NCI-H510A treated with DMSO at 0.1 percent for 48 hours (cell line): ENCODE measurements at regions not wholly inside any gene's neighbourhood (a gene's known extent, or its start where the extent isn't known, plus 50 kb on each side); places are given as distances from the start of the nearest gene placed in this dataset.

ENCODE experiments used
- DNase-seq: peaks from one replicate; lab custom pipeline; 2025; lab: John Stamatoyannopoulos, UW

DNA sequence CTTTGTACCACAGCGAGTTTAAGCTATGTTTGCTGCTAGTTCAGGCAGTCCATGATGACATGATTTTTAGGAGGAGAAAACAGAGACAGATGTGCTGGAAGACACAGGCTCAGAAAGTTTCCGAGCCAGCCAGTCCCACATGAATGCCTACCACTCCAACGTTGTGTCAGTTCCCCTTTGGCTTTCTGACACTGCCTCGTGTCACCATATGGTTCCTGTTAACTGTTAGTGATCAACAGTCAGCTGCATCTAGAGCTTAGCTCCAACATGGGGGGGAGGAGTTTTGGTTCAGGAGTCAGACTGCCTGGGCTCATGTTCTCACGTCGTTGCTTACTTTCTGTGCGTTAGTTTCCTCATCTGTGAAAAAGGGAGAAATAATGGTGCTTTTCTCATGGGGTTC, 343.7 kb downstream of the MID1IP1 start:
- no peak for DNase-seq

DNA sequence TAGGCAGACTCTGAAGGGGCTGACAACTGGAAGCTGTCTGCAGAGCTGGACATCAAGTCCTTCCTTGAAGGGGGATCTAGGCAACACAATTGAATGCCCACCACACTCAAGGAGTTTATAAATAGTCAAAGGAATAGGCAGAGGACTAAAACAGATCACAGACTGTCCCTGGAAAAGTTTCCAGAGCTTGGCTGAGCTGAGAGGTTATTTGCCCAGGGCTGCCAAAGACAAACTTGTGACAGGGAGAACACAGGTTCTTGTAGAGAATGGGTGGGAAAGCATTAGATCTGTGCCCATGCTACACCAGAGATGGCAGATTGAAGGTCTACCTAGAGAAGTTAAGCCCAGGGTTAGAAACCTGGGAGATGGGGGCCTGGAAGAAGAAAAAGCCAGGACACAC, 344.6 kb downstream of the MID1IP1 start:
- no peak for DNase-seq

DNA sequence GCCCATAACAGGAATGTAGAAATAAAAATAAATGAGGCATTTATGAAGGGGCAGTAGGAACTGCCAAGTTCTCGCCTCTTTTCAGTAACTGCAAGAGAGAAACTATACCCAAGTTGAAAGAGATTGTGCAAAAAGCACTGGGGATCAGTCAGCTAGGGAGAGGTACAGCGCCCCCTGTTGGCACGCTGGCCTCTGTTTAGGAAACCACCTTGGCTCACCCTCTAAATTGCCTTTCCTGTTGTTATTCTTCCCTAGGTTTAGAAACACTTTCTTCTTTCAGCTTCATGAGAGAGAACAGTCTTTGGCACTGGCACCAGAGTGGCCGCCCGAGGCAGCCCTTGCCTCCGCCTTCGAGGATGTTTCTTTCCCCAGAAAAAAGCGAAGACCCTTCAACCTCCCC, 348.5 kb downstream of the MID1IP1 start:
- DNase-seq, result peak; percentile 23

DNA sequence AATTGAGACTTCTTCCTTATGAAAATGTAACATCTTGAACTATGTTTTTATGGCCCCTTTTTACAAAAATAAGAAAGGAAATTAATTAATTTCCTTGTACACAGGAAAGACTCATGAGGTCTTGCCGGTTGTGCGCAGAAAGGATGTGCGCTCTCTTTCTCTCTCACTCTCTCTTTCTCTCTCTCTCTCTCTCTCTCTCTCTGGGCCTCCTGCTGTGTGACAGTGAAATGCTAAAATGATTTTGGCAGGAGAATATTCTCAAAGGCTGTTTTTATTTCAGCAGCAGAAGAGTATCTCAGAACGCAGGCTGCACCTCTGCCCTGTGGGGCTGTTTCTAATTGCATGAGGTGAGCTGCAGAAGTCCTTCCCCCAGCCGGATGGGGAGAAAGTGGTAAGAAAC, 349.0 kb downstream of the MID1IP1 start:
- DNase-seq, result no peak

DNA sequence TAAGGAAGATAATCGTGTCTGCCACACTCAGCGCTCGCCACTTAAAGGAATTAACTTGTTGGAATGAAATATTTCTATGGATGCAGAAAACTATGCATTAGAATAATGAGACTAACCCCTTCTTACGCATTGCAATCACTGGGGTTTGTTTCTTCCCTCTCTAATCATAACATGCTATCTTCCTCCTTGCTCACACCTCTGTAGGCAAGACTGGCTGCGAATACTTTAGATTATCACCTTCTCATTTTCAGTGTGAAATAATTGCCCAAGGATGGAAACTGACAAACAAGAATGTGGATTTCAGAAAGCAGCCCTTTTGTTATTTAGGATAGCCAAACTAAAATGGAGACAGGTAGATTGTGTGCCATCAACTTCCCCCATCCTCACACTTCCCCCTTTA, 349.4 kb downstream of the MID1IP1 start:
- no peak for DNase-seq

DNA sequence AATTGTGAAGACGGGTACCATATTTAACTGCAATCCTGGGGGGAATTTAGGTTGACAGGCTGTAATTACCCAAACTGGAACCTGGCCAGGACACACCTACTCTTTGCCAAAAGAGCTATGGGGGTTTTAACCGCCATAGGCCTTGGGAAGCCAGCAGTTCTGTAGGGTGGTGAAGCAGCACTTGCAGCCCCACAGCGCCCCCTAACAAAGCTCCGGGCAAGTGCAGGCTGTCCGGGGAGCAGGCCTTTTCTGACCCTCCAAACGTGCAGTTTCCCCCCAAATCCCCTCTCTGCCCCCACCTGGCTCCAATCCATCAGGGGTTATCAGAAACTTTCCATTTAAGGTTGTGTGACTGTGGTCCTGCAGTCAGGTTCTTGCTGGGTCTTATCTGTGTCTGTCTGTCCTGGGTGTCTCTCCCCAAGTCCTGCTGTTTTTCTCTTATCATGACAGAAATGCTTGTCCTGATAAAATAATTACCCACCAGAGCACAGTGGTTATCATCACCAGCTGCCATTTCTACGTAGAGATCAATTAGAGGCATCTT, 350.9 kb downstream of the MID1IP1 start:
- no peak for DNase-seq

DNA sequence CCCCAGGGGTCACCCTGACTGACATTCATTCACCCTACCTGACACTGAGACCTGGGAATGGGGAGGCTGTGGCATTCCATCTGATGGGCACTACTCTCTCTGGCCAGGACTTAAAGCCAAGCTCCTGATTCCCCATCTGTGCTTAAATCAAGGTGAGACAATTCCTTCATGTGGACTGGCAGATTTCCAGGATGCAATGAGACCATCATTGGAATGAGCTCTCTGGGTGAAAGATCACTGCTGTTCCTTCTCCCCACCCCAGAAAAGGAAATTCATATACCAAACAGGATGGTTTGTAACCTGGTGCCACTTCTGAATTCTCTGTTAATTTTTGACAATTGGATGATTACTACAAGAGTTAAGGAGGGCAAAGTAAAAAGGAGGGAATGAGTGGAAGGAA, 354.8 kb downstream of the MID1IP1 start:
- no peak for DNase-seq

DNA sequence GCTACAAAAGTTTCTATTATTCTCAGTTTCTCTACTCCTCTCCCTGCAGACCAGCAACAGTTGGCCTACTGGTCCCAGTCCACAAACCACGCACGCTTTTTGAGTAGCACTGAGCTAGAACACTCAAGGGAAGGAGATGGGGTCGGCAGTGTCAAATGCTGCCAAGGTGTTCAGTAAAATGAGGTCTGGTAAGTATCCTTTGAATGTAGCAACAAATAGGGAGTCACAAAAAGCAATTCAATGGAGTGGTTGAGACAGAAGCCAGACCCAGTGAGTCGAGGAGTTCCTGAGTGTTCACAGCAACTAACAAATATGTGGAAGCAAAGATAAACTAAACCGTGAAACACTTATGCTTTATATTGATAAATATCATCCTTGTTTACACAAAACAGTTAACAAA, 355.7 kb downstream of the MID1IP1 start:
- no peak for DNase-seq

DNA sequence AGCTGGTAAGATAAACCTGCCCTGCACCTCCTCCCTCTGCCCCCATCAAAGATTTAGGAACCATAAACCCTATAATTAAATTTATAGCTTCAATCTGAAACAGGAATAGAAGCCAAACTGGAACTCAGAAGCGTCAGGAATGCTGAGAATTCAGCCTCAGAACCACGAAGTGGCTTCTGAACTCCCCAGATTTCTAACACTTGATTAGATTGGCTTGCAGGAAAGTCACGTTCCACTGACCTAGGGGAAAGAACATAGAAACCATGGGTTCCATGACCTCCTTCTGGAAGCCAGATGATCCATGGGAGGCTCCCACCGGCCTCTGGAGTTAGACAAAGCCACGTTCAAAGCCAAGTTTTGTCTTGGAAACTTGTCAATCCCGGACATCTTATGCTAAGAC, 356.5 kb downstream of the MID1IP1 start:
- DNase-seq, result no peak

DNA sequence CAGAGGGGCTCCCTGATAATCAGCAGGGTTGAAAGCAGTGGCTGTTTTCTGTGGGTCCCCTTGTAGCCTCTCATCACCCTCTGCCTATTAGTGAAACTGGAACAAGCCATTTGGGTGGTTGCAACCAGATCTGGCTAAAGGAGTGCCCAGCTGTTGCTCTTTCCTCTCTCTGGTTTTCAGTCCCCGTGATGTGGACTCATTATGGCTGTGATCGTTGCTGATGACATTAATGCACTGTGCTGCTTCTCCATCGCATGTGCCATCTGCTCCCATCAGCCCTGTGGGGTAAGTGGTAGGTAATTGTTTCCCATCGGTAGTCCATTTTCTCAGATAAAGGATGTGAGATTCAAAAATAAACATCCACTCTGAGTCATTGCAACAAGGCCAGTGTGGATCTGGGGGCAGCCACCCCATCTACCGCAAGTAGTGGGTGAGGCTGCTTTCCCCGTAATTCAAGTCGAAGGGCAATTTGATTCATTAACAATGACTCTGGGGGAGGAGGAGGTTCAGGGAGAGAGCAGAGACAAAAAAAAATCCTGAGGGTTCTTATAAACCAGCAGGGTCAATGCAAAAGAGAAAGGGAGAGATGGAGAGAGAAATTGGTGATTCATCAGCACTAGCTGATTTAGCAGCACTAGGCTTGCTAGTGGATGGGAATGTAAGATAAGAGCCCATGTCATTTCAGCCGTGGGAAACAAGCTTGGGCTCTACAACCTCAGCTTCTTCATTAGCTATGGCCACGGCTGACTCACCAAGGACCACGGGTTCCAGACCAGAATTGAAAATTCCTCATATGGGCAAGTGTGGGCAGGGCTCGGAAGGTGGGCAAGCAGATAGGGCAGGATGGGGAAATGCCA, 357.8 kb downstream of the MID1IP1 start:
- DNase-seq, result peak; percentile 30

DNA sequence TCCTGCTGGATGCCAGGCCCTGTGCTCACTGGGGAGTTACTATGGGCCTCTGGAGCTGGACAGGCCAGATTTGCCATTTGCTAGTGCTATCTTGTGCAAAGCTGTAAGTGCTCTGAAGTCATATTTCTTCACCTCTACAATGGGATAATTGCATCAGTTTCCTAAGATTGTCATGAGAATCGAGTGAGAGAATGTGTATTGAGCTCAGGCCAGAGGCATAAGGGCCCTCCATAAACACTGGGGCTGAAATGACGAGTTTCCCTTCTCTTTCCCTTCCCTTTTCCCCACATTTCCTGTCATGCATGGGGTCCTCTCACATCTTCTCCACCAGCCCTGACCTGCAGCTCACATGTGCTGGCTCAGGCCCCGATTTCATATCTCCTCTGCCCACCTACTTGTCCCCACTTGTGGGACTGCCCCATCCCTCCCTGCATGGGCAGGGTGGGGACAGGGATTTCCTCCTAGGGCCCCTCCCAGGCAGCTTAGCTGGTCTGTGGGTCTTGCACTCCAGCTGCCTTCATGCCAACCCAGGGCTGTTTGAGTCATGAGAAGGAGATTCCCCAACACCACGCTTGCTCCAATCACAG, 358.8 kb downstream of the MID1IP1 start:
- no peak for DNase-seq

DNA sequence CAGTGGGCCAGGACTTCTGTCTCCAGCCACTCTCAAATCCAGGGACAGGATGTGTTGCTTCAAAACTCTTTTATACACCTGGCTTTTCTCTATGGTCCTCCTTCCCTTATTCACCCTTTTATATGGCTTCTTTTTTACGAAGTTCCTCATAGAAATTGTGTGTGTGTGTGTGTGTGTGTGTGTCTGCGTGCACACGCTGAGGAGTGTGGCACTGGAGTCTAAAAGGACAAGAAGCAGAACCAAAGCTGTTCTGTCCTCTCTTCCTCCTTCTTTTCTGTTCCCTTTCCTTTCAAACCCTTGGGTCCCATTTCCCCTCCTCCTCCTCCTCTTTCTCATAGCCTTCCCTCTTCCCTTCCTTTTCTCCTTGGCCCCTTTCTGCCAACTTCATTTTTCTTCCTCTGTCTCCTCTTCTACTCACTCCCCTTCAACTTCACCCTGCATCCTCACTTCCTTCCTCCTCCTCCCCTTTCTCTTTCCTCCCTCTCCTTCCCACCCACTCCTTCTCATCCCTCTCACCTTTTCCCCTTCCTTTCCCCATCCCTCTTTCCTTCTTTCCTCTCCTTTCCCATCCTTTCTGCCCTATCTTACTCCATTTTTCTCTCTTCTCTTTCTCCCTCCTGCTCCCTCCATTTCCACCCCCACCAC, 360.5 kb downstream of the MID1IP1 start:
- no peak for DNase-seq

DNA sequence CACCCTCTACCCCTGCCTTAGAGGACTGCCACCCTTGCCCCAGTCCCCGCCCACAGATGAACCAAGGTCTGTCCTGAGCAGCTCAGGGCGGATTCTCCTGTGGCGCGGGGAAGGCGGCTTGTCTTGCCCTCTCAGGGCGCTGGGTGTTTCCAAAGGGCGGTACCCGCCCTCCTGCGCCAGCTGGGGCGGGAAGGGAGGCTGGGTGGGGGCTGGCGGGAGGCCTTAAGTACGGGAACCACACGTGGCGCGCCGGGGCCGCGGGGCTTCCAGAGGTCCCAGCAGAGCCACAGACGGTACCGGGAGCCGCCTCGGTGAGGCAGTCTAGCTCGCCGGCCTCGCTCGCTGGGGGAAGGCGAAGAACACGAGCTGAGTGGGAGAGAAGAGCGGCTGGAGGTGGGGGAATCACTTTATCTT, 361.1 kb downstream of the MID1IP1 start:
- DNase-seq, result no peak

DNA sequence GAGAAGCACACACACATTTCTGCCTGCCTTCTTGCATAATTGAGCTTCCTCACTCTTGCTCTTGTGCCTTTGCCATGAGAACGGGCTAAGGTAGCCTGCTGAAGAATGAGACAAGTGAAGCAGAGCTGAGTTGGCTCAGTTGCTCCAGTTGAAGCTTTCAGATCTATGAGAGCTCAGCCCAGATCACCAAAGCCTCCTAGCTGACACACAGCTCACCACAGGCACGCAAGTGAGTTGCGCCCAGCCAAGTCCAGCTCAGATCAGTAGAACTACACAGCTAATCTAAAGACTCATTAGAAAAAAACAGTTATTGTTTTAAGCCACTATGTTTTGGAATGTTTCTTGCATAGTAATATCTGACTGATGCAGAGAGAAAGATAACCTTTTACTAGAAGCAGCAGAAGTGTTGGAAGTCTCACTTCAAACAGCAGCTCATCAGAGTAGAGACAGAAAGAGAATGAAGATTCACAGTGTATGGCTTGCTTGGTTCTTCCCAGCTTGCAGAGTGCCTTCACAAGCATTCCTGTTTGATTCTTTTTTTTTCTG, 362.4 kb downstream of the MID1IP1 start:
- no peak for DNase-seq

DNA sequence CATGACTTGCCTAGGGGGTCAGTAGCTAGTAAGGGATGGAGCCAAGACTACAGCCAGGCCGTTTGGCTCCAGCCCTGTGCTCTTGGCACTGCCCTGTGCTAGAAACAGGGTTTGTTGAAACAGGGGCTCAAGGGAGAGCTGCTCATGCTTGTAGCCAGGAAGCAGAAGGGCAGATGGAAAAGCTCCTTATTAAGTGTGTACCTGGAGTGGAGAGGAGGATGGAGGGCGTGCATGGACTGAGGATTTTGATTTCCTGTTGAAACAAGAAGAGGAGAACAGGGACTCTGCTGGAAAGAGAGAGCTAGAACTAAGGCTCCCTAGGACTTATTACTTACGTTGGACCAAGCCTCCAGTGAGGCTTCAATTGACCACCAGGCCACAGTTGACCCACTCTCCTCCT, 363.0 kb downstream of the MID1IP1 start:
- DNase-seq, result no peak

DNA sequence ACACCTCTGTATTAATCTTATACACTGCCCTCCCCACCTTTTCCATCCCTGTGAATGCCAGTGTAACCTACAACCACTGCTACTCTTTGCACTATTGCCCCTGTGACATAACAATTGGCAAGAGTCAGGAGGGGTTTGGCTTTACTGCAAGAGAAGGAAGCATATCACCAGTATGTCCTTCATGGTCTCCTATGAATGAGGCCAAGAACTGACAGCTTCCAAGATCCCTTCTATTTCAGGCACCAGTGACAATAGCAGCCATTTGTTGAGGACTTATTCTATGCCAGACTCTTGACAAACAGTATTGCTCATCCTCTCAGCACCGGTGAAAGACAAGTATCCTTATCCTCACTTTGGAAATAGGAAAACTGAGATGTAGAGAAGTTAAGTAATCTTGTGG, 363.9 kb downstream of the MID1IP1 start:
- DNase-seq, result no peak

DNA sequence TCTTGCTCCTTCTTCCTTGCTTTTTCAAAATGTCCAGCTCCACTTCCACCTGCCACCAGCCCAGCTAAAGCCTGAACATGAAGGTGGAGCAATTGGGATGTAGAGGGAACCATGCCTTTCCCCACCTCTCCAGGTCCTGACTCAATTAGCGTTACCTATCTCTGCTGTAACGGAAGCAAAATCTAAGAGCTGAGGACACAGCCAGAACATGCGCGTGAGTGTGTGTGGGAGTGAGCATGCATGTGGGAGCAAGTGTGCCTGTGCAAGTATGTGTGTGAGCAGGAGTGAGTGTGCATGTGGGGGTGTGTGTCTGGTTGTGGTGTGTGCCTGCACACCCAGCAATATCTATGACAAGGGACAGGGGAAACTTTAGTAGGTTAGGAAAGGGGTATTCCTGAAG, 364.5 kb downstream of the MID1IP1 start:
- no peak for DNase-seq

DNA sequence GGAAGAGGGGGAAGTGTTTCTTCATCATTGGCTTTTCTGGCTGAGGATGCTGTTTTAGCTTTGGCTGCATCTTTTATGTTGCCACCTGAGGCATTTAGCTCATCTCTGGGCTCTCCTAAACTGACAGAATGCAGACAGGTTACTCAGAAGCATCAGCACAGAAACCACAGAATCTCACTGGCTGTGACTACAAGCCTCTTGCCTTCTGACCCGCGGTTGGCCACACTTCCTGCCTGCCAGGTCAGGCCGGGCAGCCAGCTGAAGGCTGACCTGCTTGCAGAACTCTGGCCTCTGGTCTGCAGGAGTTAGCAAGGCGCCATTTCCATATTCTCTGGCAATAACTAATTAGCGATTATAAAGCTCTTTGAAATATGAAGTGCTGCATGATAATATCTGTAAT, 366.5 kb downstream of the MID1IP1 start:
- DNase-seq, result no peak

DNA sequence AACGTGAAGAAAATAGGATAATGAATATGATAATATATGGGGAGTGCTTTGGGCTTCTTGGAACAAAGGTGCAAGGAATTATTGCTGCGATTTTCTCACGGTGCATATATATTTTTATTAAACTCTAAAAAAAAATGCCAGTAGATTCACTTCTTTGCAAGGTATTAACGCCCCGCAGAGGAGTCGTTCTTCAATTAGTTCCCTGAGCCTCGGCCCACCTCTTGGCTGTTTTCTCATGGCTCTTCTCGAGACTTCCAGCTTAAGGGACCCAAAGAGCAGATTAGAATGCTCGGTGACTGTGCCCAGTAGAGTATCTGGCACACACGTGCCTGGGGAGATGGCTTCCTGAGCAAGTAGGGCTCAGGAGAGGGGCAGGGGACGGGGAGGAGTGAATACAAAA, 367.4 kb downstream of the MID1IP1 start:
- no peak for DNase-seq

DNA sequence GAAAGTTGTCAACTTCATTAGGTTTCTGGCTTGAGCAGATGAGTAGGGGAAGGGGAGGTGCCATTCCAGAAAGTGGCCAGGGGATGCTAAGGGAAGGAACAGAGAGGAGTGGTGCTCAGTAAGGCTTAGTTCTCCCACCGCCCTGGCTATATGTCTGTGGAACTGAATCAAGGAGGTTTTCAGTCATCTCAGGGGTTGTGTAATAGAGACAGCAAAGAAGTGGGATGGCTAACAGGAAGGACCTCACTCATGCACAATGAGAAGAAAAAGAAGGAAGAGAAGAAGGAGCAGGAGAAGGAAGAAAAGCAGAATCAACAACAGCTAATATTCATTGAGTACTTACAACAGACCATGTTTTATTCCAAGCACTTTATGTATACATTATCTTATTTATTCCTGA, 368.7 kb downstream of the MID1IP1 start:
- no peak for DNase-seq

DNA sequence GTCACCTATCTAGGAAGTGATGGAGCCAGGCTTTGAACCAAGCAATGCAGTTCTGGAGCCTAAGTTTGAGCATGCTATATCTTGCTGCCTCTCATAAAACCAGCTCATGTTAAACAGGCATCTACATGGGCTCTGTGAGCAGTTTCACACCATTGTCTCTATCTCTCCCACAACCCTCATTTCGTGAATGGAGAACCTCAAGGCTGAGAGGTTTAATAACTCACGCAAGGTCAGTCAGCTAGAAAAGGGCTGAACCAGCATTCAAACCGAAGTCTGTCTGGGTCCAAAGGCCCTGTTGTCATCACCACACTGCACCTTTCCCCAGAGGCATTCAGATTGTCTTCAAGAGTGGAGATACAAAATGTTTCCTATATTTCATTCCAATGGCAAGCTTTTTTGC, 369.2 kb downstream of the MID1IP1 start:
- no peak for DNase-seq

DNA sequence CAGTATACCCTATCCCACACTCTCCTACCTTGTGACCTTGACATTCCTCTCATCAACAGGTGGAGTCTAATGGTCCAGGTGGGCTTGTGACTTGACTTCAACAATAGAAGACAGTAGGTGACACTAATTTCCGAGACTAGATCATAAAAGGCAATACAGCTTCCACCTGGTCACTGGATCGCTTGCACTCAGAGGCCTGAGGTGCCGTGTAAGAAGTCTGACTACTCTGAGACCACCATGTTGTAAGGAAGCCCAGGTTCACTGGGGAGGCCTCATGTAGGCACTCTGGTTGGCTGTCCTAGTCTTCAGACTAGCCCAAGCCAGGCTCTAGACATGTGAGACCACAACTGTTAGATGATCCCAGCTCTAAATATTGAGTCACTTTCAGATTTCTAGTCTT, 370.4 kb downstream of the MID1IP1 start:
- no peak for DNase-seq

DNA sequence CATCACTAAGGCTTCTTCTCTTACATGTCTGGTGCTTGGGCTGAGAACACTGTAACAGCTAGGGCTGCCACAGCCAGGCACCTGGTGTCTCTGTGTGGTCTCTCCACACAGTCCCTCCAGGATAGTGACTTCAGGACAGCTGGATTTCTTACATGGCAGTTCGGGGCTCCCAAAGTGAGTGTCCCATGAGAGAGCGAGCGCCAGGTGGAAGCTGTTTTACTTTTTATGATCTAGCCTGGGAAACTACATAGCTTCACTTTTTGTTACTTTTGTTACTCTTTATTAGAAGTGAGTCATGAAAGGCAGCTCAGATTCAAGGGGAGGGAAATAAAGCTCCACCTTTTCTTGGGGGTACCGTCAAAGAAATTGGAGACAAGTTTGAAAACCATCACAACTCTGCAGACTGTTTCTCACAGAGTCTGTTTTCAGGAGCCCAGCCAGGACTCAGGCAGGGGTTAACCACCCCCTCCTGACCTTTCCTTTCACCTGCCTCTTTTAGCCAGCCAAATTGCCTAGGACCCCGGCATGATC, 373.0 kb downstream of the MID1IP1 start:
- DNase-seq, result no peak
